ENCODE measurements at regions not wholly inside any gene's neighbourhood (a gene's known extent, or its start where the extent isn't known, plus 50 kb on each side); places are given as distances from the start of the nearest gene placed in this dataset.

GRCh38 chr2:18154812-18155211, 276.3 kb downstream of the KCNS3 start:
- no peak overlapping the region for H3K9ac ChIP-seq (ENCODE audit: low read length)
- no peak for DNase-seq (ENCODE audit: low read depth)
- H3K4me1 ChIP-seq (ENCODE audit: control insufficient read depth, insufficient read depth, low read length), result no peaks in the 10 kb centered on the region
- H3K9me3 ChIP-seq (ENCODE audit: control insufficient read depth, low read length), result no peaks in the 10 kb centered on the region
- H3K4me3 ChIP-seq (ENCODE audit: low read length), result no peak overlapping the region
- H3K27me3 ChIP-seq (replicated peaks; ENCODE audit: control insufficient read depth, insufficient read depth, low read length), result peaks cover 19% of the 10 kb centered on the region
- no peaks in the 10 kb centered on the region for H3K36me3 ChIP-seq (ENCODE audit: control insufficient read depth, insufficient read depth, low read length, severe bottlenecking)

- H3K4me3 ChIP-seq (ENCODE audit: low read length), result no peak overlapping the region
- DNase-seq (ENCODE audit: low read depth), result no peak
- H3K9me3 ChIP-seq (ENCODE audit: control insufficient read depth, low read length), result no peaks in the 10 kb centered on the region
- no peaks in the 10 kb centered on the region for H3K36me3 ChIP-seq (ENCODE audit: control insufficient read depth, insufficient read depth, low read length, severe bottlenecking)
- H3K27me3 ChIP-seq (replicated peaks; ENCODE audit: control insufficient read depth, insufficient read depth, low read length), result peaks cover 19% of the 10 kb centered on the region
- H3K4me1 ChIP-seq (ENCODE audit: control insufficient read depth, insufficient read depth, low read length), result no peaks in the 10 kb centered on the region
- no peak overlapping the region for H3K9ac ChIP-seq (ENCODE audit: low read length)
Observed at GRCh38 chr2:18154259-18154658, 275.8 kb downstream of the KCNS3 start.

GRCh38 chr2:18153741-18154140, 275.3 kb downstream of the KCNS3 start:
- DNase-seq (ENCODE audit: low read depth), result no peak
- H3K36me3 ChIP-seq (ENCODE audit: control insufficient read depth, insufficient read depth, low read length, severe bottlenecking), result no peaks in the 10 kb centered on the region
- no peaks in the 10 kb centered on the region for H3K4me1 ChIP-seq (ENCODE audit: control insufficient read depth, insufficient read depth, low read length)
- no peak overlapping the region for H3K4me3 ChIP-seq (ENCODE audit: low read length)
- H3K9ac ChIP-seq (ENCODE audit: low read length), result no peak overlapping the region
- H3K9me3 ChIP-seq (ENCODE audit: control insufficient read depth, low read length), result no peaks in the 10 kb centered on the region
- peaks cover 19% of the 10 kb centered on the region for H3K27me3 ChIP-seq (replicated peaks; ENCODE audit: control insufficient read depth, insufficient read depth, low read length)

- Histone ChIP-seq H3K9me3 (ENCODE audit: control insufficient read depth, low read length) (no peaks in the 10 kb centered on the region), H3K9ac (ENCODE audit: low read length) (no peak overlapping the region), H3K36me3 (ENCODE audit: control insufficient read depth, insufficient read depth, low read length, severe bottlenecking) (no peaks in the 10 kb centered on the region), H3K4me1 (ENCODE audit: control insufficient read depth, insufficient read depth, low read length) (no peaks in the 10 kb centered on the region), H3K4me3 (ENCODE audit: low read length) (no peak overlapping the region), H3K27me3 (replicated peaks; ENCODE audit: control insufficient read depth, insufficient read depth, low read length) (peaks cover 21% of the 10 kb centered on the region)
- DNase-seq (ENCODE audit: low read depth), result no peak
Observed at GRCh38 chr2:18151237-18151636, 272.8 kb downstream of the KCNS3 start.

GRCh38 chr2:18149660-18150246, 271.3 kb downstream of the KCNS3 start:
- H3K9me3 ChIP-seq (ENCODE audit: control insufficient read depth, low read length), result no peaks in the 10 kb centered on the region
- H3K9ac ChIP-seq (ENCODE audit: low read length), result no peak overlapping the region
- H3K4me1 ChIP-seq (ENCODE audit: control insufficient read depth, insufficient read depth, low read length), result no peaks in the 10 kb centered on the region
- H3K36me3 ChIP-seq (ENCODE audit: control insufficient read depth, insufficient read depth, low read length, severe bottlenecking), result no peaks in the 10 kb centered on the region
- DNase-seq (ENCODE audit: low read depth), result peak; percentile 90
- no peak overlapping the region for H3K4me3 ChIP-seq (ENCODE audit: low read length)
- peaks cover 16% of the 10 kb centered on the region for H3K27me3 ChIP-seq (replicated peaks; ENCODE audit: control insufficient read depth, insufficient read depth, low read length)

- DNase-seq (ENCODE audit: low read depth), result peak; percentile 79
- Histone ChIP-seq H3K9ac (ENCODE audit: low read length) (no peak overlapping the region), H3K27me3 (replicated peaks; ENCODE audit: control insufficient read depth, insufficient read depth, low read length) (peaks cover 3% of the 10 kb centered on the region), H3K4me3 (ENCODE audit: low read length) (no peak overlapping the region), H3K4me1 (ENCODE audit: control insufficient read depth, insufficient read depth, low read length) (no peaks in the 10 kb centered on the region), H3K36me3 (ENCODE audit: control insufficient read depth, insufficient read depth, low read length, severe bottlenecking) (no peaks in the 10 kb centered on the region), H3K9me3 (ENCODE audit: control insufficient read depth, low read length) (no peaks in the 10 kb centered on the region)
Observed at GRCh38 chr2:18136881-18137475, 258.5 kb downstream of the KCNS3 start.

- no peak for DNase-seq (ENCODE audit: low read depth)
- Histone ChIP-seq H3K9ac (ENCODE audit: low read length) (no peak overlapping the region), H3K4me1 (ENCODE audit: control insufficient read depth, insufficient read depth, low read length) (no peaks in the 10 kb centered on the region), H3K27me3 (replicated peaks; ENCODE audit: control insufficient read depth, insufficient read depth, low read length) (peaks cover 3% of the 10 kb centered on the region), H3K4me3 (ENCODE audit: low read length) (no peak overlapping the region), H3K36me3 (ENCODE audit: control insufficient read depth, insufficient read depth, low read length, severe bottlenecking) (no peaks in the 10 kb centered on the region), H3K9me3 (ENCODE audit: control insufficient read depth, low read length) (no peaks in the 10 kb centered on the region)
Observed at GRCh38 chr2:18133310-18133709, 254.8 kb downstream of the KCNS3 start.

- Histone ChIP-seq H3K36me3 (ENCODE audit: control insufficient read depth, insufficient read depth, low read length, severe bottlenecking) (no peaks in the 10 kb centered on the region), H3K4me1 (ENCODE audit: control insufficient read depth, insufficient read depth, low read length) (no peaks in the 10 kb centered on the region), H3K4me3 (ENCODE audit: low read length) (no peak overlapping the region), H3K27me3 (replicated peaks; ENCODE audit: control insufficient read depth, insufficient read depth, low read length) (peaks cover 3% of the 10 kb centered on the region), H3K9me3 (ENCODE audit: control insufficient read depth, low read length) (no peaks in the 10 kb centered on the region), H3K9ac (ENCODE audit: low read length) (no peak overlapping the region)
- peak; percentile 41 for DNase-seq (ENCODE audit: low read depth)
Observed at GRCh38 chr2:18132697-18133096, 254.2 kb downstream of the KCNS3 start.

- H3K9me3 ChIP-seq (ENCODE audit: control insufficient read depth, low read length), result no peaks in the 10 kb centered on the region
- peaks cover 3% of the 10 kb centered on the region for H3K27me3 ChIP-seq (replicated peaks; ENCODE audit: control insufficient read depth, insufficient read depth, low read length)
- H3K4me1 ChIP-seq (ENCODE audit: control insufficient read depth, insufficient read depth, low read length), result no peaks in the 10 kb centered on the region
- H3K4me3 ChIP-seq (ENCODE audit: low read length), result no peak overlapping the region
- no peaks in the 10 kb centered on the region for H3K36me3 ChIP-seq (ENCODE audit: control insufficient read depth, insufficient read depth, low read length, severe bottlenecking)
- DNase-seq (ENCODE audit: low read depth), result no peak
- H3K9ac ChIP-seq (ENCODE audit: low read length), result no peak overlapping the region
Observed at GRCh38 chr2:18131761-18132160, 253.3 kb downstream of the KCNS3 start.

GRCh38 chr2:18129348-18129747, 250.9 kb downstream of the KCNS3 start:
- H3K4me3 ChIP-seq (ENCODE audit: low read length), result no peak overlapping the region
- H3K9me3 ChIP-seq (ENCODE audit: control insufficient read depth, low read length), result no peaks in the 10 kb centered on the region
- H3K36me3 ChIP-seq (ENCODE audit: control insufficient read depth, insufficient read depth, low read length, severe bottlenecking), result no peaks in the 10 kb centered on the region
- no peak for DNase-seq (ENCODE audit: low read depth)
- no peaks in the 10 kb centered on the region for H3K4me1 ChIP-seq (ENCODE audit: control insufficient read depth, insufficient read depth, low read length)
- H3K9ac ChIP-seq (ENCODE audit: low read length), result no peak overlapping the region
- H3K27me3 ChIP-seq (replicated peaks; ENCODE audit: control insufficient read depth, insufficient read depth, low read length), result no peaks in the 10 kb centered on the region

GRCh38 chr2:18125303-18125702, 246.8 kb downstream of the KCNS3 start:
- H3K27me3 ChIP-seq (replicated peaks; ENCODE audit: control insufficient read depth, insufficient read depth, low read length), result peaks cover 16% of the 10 kb centered on the region
- H3K4me1 ChIP-seq (ENCODE audit: control insufficient read depth, insufficient read depth, low read length), result peaks cover 2% of the 10 kb centered on the region
- H3K9ac ChIP-seq (ENCODE audit: low read length), result no peak overlapping the region
- H3K4me3 ChIP-seq (ENCODE audit: low read length), result no peak overlapping the region
- no peaks in the 10 kb centered on the region for H3K9me3 ChIP-seq (ENCODE audit: control insufficient read depth, low read length)
- DNase-seq (ENCODE audit: low read depth), result no peak
- no peaks in the 10 kb centered on the region for H3K36me3 ChIP-seq (ENCODE audit: control insufficient read depth, insufficient read depth, low read length, severe bottlenecking)
